ENCODE measurements at regions not wholly inside any gene's neighbourhood (a gene's known extent, or its start where the extent isn't known, plus 50 kb on each side); places are given as distances from the start of the nearest gene placed in this dataset.

- no peak overlapping the region for H2AFZ ChIP-seq (ENCODE audit: low read depth, low read length, poor library complexity, severe bottlenecking)
- intact Hi-C loops (cut with micrococcal nuclease), result no loop called here
- no peak overlapping the region for H3K27ac ChIP-seq (ENCODE audit: low read depth, low read length)
- ChIA-PET RAD21 (ENCODE audit: low non-redundant PET in 1 of 2, low total read pairs in 2 of 2, uncharacterized antibody in 2 of 2, unreplicated experiment in 2 of 2) (no interaction called here), CTCF (no interaction called here), POLR2A (no interaction called here)
- H3K27me3 ChIP-seq (ENCODE audit: insufficient read depth, low read length), result no peaks in the 10 kb centered on the region
- BruUV-seq (replicated peaks), result no TSS peak
- H3K36me3 ChIP-seq (ENCODE audit: control insufficient read depth in 1 of 2, insufficient read depth in 2 of 2, low read length in 2 of 2), result no peaks in the 10 kb centered on the region
- DNase-seq (ENCODE audit: low read depth, low spot score) (no peak), ATAC-seq (no peak)
- TF ChIP-seq POLR2A (IDR thresholded peaks at IDR 0.05; ENCODE audit: borderline replicate concordance, extremely low read depth, insufficient read depth, insufficient read length) (no peak), EGR1 (IDR thresholded peaks at IDR 0.05; ENCODE audit: low read depth) (no peak), MAX (IDR thresholded peaks at IDR 0.05) (no peak), ZFX (IDR thresholded peaks at IDR 0.05) (no peak), RAD21 (IDR thresholded peaks at IDR 0.05; ENCODE audit: low read depth) (no peak), SP1 (IDR thresholded peaks at IDR 0.05; ENCODE audit: low read depth) (no peak), TCF7L2 (IDR thresholded peaks at IDR 0.05; ENCODE audit: borderline replicate concordance, extremely low read depth, insufficient read depth, insufficient read length) (no peak), CBX3 (IDR thresholded peaks at IDR 0.05; ENCODE audit: low read depth) (no peak), CEBPB (IDR thresholded peaks at IDR 0.05; ENCODE audit: low read depth) (no peak)
- no peak overlapping the region for H3K9ac ChIP-seq (ENCODE audit: low read length)
- H3K4me3 ChIP-seq (replicated peaks in 1 of 2; ENCODE audit: low read depth in 1 of 2, low read length in 2 of 2), result no peak overlapping the region
- no peaks in the 10 kb centered on the region for H3K4me1 ChIP-seq (ENCODE audit: control insufficient read depth in 1 of 2, insufficient read depth in 2 of 2, low read length in 2 of 2)
- peaks cover 3 to 11% of the 10 kb centered on the region in 2 experiments; a peak in 2 of 4 replicates for H3K9me3 ChIP-seq (ENCODE audit: control insufficient read depth in 1 of 2, insufficient read depth in 1 of 2, low read depth in 1 of 2, low read length in 2 of 2)
- no peaks in the 10 kb centered on the region for H3K79me2 ChIP-seq (ENCODE audit: insufficient read depth, low read length)
- H3K4me2 ChIP-seq (ENCODE audit: low read length), result no peak overlapping the region
- no peaks in the 10 kb centered on the region for H3K9me2 ChIP-seq (ENCODE audit: insufficient read depth)
- H4K20me1 ChIP-seq (ENCODE audit: insufficient read depth), result no peaks in the 10 kb centered on the region
Measured at GRCh38 chr2:5933669-5934068, 241.5 kb downstream of the SOX11 start.

- H2AFZ ChIP-seq (ENCODE audit: low read depth, low read length, poor library complexity, severe bottlenecking), result no peak overlapping the region
- no peaks in the 10 kb centered on the region for H3K27me3 ChIP-seq (ENCODE audit: insufficient read depth, low read length)
- DNase-seq (ENCODE audit: low read depth, low spot score), result no peak
- no peak overlapping the region for H3K27ac ChIP-seq (ENCODE audit: low read depth, low read length)
- no peak overlapping the region for H3K9ac ChIP-seq (ENCODE audit: low read length)
- BruUV-seq (replicated peaks), result no TSS peak
- H3K79me2 ChIP-seq (ENCODE audit: insufficient read depth, low read length), result no peaks in the 10 kb centered on the region
- H3K9me2 ChIP-seq (ENCODE audit: insufficient read depth), result no peaks in the 10 kb centered on the region
- H3K36me3 ChIP-seq (ENCODE audit: control insufficient read depth in 1 of 2, insufficient read depth in 2 of 2, low read length in 2 of 2), result no peaks in the 10 kb centered on the region
- ChIA-PET CTCF (no interaction called here), POLR2A (no interaction called here), RAD21 (ENCODE audit: low non-redundant PET in 1 of 2, low total read pairs in 2 of 2, uncharacterized antibody in 2 of 2, unreplicated experiment in 2 of 2) (no interaction called here)
- no peak for ATAC-seq
- no peak overlapping the region for H3K4me3 ChIP-seq (replicated peaks in 1 of 2; ENCODE audit: low read depth in 1 of 2, low read length in 2 of 2)
- peaks cover 3 to 6% of the 10 kb centered on the region in 2 experiments; a peak in 2 of 4 replicates for H3K9me3 ChIP-seq (ENCODE audit: control insufficient read depth in 1 of 2, insufficient read depth in 1 of 2, low read depth in 1 of 2, low read length in 2 of 2)
- no peaks in the 10 kb centered on the region for H3K4me1 ChIP-seq (ENCODE audit: control insufficient read depth in 1 of 2, insufficient read depth in 2 of 2, low read length in 2 of 2)
- H3K4me2 ChIP-seq (ENCODE audit: low read length), result no peak overlapping the region
- no peaks in the 10 kb centered on the region for H4K20me1 ChIP-seq (ENCODE audit: insufficient read depth)
- intact Hi-C loops (cut with micrococcal nuclease), result no loop called here
- TF ChIP-seq ZFX (IDR thresholded peaks at IDR 0.05), result no peak
- no peak for TF ChIP-seq SP1 (IDR thresholded peaks at IDR 0.05; ENCODE audit: low read depth)
- TF ChIP-seq, protein P1, sequence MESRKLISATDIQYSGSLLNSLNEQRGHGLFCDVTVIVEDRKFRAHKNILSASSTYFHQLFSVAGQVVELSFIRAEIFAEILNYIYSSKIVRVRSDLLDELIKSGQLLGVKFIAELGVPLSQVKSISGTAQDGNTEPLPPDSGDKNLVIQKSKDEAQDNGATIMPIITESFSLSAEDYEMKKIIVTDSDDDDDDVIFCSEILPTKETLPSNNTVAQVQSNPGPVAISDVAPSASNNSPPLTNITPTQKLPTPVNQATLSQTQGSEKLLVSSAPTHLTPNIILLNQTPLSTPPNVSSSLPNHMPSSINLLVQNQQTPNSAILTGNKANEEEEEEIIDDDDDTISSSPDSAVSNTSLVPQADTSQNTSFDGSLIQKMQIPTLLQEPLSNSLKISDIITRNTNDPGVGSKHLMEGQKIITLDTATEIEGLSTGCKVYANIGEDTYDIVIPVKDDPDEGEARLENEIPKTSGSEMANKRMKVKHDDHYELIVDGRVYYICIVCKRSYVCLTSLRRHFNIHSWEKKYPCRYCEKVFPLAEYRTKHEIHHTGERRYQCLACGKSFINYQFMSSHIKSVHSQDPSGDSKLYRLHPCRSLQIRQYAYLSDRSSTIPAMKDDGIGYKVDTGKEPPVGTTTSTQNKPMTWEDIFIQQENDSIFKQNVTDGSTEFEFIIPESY (IDR thresholded peaks at IDR 0.05; ENCODE audit: extremely low read depth, insufficient replicate concordance, low read length), result no peak
- no peak for TF ChIP-seq FOSL1 (IDR thresholded peaks at IDR 0.05; ENCODE audit: low read depth)
- no peak for TF ChIP-seq POLR2A (IDR thresholded peaks at IDR 0.05; ENCODE audit: borderline replicate concordance, extremely low read depth, insufficient read depth, insufficient read length)
- no peak for TF ChIP-seq YY1 (IDR thresholded peaks at IDR 0.05; ENCODE audit: extremely low read depth, insufficient replicate concordance, low read depth, low read length)
- no peak for TF ChIP-seq ELF1 (IDR thresholded peaks at IDR 0.05; ENCODE audit: borderline replicate concordance, low read depth)
- no peak for TF ChIP-seq MAX (IDR thresholded peaks at IDR 0.05)
- TF ChIP-seq, protein P2, sequence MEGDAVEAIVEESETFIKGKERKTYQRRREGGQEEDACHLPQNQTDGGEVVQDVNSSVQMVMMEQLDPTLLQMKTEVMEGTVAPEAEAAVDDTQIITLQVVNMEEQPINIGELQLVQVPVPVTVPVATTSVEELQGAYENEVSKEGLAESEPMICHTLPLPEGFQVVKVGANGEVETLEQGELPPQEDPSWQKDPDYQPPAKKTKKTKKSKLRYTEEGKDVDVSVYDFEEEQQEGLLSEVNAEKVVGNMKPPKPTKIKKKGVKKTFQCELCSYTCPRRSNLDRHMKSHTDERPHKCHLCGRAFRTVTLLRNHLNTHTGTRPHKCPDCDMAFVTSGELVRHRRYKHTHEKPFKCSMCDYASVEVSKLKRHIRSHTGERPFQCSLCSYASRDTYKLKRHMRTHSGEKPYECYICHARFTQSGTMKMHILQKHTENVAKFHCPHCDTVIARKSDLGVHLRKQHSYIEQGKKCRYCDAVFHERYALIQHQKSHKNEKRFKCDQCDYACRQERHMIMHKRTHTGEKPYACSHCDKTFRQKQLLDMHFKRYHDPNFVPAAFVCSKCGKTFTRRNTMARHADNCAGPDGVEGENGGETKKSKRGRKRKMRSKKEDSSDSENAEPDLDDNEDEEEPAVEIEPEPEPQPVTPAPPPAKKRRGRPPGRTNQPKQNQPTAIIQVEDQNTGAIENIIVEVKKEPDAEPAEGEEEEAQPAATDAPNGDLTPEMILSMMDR (IDR thresholded peaks at IDR 0.05 in 2 of 3, conservative IDR thresholded peaks at IDR 0.05 in 1 of 3; ENCODE audit: borderline replicate concordance in 1 of 3, insufficient read depth in 1 of 3, low read depth in 2 of 3, low read length in 2 of 3), result no peak
- TF ChIP-seq EZH2 (IDR thresholded peaks at IDR 0.05), result no peak
- no peak for TF ChIP-seq SIN3A (IDR thresholded peaks at IDR 0.05; ENCODE audit: low read depth)
Measured at GRCh38 chr2:5937321-5937720, 245.1 kb downstream of the SOX11 start.

Measured in HCT116 (cell line).